ENCODE measurements at regions not wholly inside any gene's neighbourhood (a gene's known extent, or its start where the extent isn't known, plus 50 kb on each side); places are given as distances from the start of the nearest gene placed in this dataset.

DNA sequence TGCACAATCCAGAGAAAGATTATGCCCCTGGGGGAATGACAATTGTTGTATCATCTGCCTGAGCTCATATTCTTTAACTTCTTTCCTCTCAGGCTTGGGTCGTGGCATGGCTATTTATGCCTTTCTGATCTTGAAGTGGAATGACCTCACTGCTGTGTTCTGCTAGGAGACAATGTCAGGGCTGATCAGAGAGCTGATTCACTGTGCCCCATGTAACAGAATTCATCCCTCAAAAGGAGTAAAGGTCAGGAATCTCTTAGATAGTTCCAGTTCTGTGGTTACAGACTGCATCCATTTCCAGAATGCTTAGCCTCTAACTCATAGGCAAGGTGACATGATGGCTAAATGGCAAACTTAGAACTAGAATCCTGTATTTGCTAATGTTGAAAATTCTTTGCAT, 511.7 kb upstream of the CNTNAP5 start:
- TF ChIP-seq, protein P1, sequence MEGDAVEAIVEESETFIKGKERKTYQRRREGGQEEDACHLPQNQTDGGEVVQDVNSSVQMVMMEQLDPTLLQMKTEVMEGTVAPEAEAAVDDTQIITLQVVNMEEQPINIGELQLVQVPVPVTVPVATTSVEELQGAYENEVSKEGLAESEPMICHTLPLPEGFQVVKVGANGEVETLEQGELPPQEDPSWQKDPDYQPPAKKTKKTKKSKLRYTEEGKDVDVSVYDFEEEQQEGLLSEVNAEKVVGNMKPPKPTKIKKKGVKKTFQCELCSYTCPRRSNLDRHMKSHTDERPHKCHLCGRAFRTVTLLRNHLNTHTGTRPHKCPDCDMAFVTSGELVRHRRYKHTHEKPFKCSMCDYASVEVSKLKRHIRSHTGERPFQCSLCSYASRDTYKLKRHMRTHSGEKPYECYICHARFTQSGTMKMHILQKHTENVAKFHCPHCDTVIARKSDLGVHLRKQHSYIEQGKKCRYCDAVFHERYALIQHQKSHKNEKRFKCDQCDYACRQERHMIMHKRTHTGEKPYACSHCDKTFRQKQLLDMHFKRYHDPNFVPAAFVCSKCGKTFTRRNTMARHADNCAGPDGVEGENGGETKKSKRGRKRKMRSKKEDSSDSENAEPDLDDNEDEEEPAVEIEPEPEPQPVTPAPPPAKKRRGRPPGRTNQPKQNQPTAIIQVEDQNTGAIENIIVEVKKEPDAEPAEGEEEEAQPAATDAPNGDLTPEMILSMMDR (IDR thresholded peaks at IDR 0.05): no peak
- TF ChIP-seq POLR2A (IDR thresholded peaks at IDR 0.05) (no peak), EP300 (IDR thresholded peaks at IDR 0.05) (no peak)

Measured in ovary (tissue), 3 donors.